IMR-90 (cell line): ENCODE measurements at regions not wholly inside any gene's neighbourhood (a gene's known extent, or its start where the extent isn't known, plus 50 kb on each side); places are given as distances from the start of the nearest gene placed in this dataset.

Experiments used
- ATAC-seq: fragments of 200-7000 bp; cut with Tn5 transposase; 2 replicates; pipeline ENCODE4 v1.9.1; 2020; ENCODE audit warnings: low read depth, mild to moderate bottlenecking, moderate library complexity
- BruUV-seq: library from RNA; stranded (reverse); fragments of 400-500 nt; replicated peaks from 2 replicates; lab custom pipeline; 2021; lab: Mats Ljungman, UMichigan
- CTCF ChIA-PET: fragments of 300-600 bp; formaldehyde crosslinking; extraction: SDS; loops from one replicate; lab custom pipeline; 2021; ENCODE audit warnings: antibody characterized with exemption; lab: Yijun Ruan, JAX
- POLR2A ChIA-PET: fragments of 300-600 bp; sonication (Branson Sonifier 250); formaldehyde crosslinking; loops from one replicate; lab custom pipeline; 2022; ENCODE audit warnings: antibody characterized with exemption; ENCODE audit not compliant: unreplicated experiment; lab: Charles Lee
- DNase-seq: peaks from one replicate; pipeline ENCODE4 v3.0.0; 2013
- H2AFZ ChIP-seq: replicated peaks from 2 replicates; pipeline ENCODE3; 2013; ENCODE audit warnings: low read length, mild to moderate bottlenecking; ENCODE audit not compliant: poor library complexity
- H2AK5ac ChIP-seq: 2 replicates; pipeline ENCODE4 v1.6.1; 2013; ENCODE audit warnings: low read depth, low read length, inconsistent platforms
- H2AK9ac ChIP-seq: replicated peaks from 2 replicates; pipeline ENCODE3; 2013; ENCODE audit warnings: mild to moderate bottlenecking, low read depth, low read length, moderate library complexity; ENCODE audit not compliant: poor library complexity
- H2BK120ac ChIP-seq: 2 replicates; pipeline ENCODE4 v1.6.1; 2013; ENCODE audit warnings: low read depth, low read length, inconsistent platforms
- H2BK15ac ChIP-seq: 3 replicates; pipeline ENCODE4 v1.6.1; 2013; ENCODE audit warnings: low read depth, low read length, inconsistent platforms
- H2BK20ac ChIP-seq: 2 replicates; pipeline ENCODE4 v1.6.1; 2013; ENCODE audit warnings: low read depth, mild to moderate bottlenecking, inconsistent platforms, low read length, moderate library complexity
- H2BK5ac ChIP-seq: 2 replicates; pipeline ENCODE4 v1.6.1; 2013; ENCODE audit warnings: mild to moderate bottlenecking, low read depth, low read length, inconsistent platforms; ENCODE audit not compliant: poor library complexity, severe bottlenecking
- H3K14ac ChIP-seq: replicated peaks from 2 replicates; pipeline ENCODE4 v1.6.1; 2013; ENCODE audit warnings: low read depth, low read length, inconsistent platforms
- H3K18ac ChIP-seq: 2 replicates; pipeline ENCODE4 v1.6.1; 2013; ENCODE audit warnings: low read depth, low read length, control low read depth
- H3K23ac ChIP-seq: 2 replicates; pipeline ENCODE4 v1.6.1; 2013; ENCODE audit warnings: low read depth, low read length, inconsistent platforms
- H3K27ac ChIP-seq: 2 replicates; pipeline ENCODE4 v1.5.1; 2013; ENCODE audit warnings: mild to moderate bottlenecking, control low read depth, low read length; ENCODE audit not compliant: insufficient read depth
- H3K27me3 ChIP-seq: 2 replicates; pipeline ENCODE4 v1.6.1; 2013; ENCODE audit warnings: low read length; ENCODE audit not compliant: control insufficient read depth, insufficient read depth
- H3K36me3 ChIP-seq: 2 replicates; pipeline ENCODE4 v1.6.1; 2013; ENCODE audit warnings: low read length, mixed read lengths; ENCODE audit not compliant: control insufficient read depth, insufficient read depth
- H3K4ac ChIP-seq: 2 replicates; pipeline ENCODE4 v1.6.1; 2013; ENCODE audit warnings: low read depth, low read length, inconsistent platforms
- H3K4me1 ChIP-seq: 2 replicates; pipeline ENCODE4 v1.6.1; 2013; ENCODE audit warnings: low read length, mixed read lengths; ENCODE audit not compliant: control insufficient read depth, insufficient read depth
- H3K4me2 ChIP-seq: 2 replicates; pipeline ENCODE4 v1.6.1; 2013; ENCODE audit warnings: low read depth, mild to moderate bottlenecking, control low read depth, low read length, moderate library complexity
- H3K4me3 ChIP-seq: 2 replicates; pipeline ENCODE4 v1.5.1; 2013; ENCODE audit warnings: low read depth, mild to moderate bottlenecking, control low read depth, low read length, moderate library complexity; ENCODE audit not compliant: insufficient read depth
- H3K56ac ChIP-seq: 2 replicates; pipeline ENCODE4 v1.6.1; 2013; ENCODE audit warnings: low read length, inconsistent platforms; ENCODE audit not compliant: insufficient read depth; ENCODE audit errors: extremely low read depth
- H3K79me1 ChIP-seq, 2 experiments: 2 replicates each; pipeline ENCODE4 v1.6.1; 2013; ENCODE audit warnings: low read length in 2 of 2, inconsistent platforms in 1 of 2, low read depth in 1 of 2
- H3K9ac ChIP-seq: 2 replicates; pipeline ENCODE4 v1.6.1; 2013; ENCODE audit warnings: low read depth, low read length, control low read depth
- H3K9me1 ChIP-seq: 2 replicates; pipeline ENCODE4 v1.6.1; 2013; ENCODE audit warnings: low read length, inconsistent platforms; ENCODE audit not compliant: insufficient read depth
- H3K9me3 ChIP-seq: 2 replicates; pipeline ENCODE4 v1.6.1; 2013; ENCODE audit warnings: low read length; ENCODE audit not compliant: control insufficient read depth, insufficient read depth
- H4K20me1 ChIP-seq: 2 replicates; pipeline ENCODE4 v1.6.1; 2013; ENCODE audit warnings: low read length, inconsistent platforms; ENCODE audit not compliant: insufficient read depth
- H4K5ac ChIP-seq: 2 replicates; pipeline ENCODE4 v1.6.1; 2013; ENCODE audit warnings: mild to moderate bottlenecking, low read depth, low read length, control low read depth
- H4K8ac ChIP-seq, 2 experiments: 2 replicates each; pipeline ENCODE4 v1.6.1; 2013; ENCODE audit warnings: low read depth in 2 of 2, low read length in 2 of 2, control low read depth in 1 of 2, inconsistent platforms in 1 of 2
- H4K91ac ChIP-seq: 2 replicates; pipeline ENCODE4 v1.6.1; 2013; ENCODE audit warnings: low read depth, low read length, inconsistent platforms; ENCODE audit not compliant: insufficient read depth
- BHLHE40 ChIP-seq: fragments of 150-350 bp; IDR thresholded peaks from 2 replicates; pipeline ENCODE4 v1.6.1; 2016; ENCODE audit warnings: mild to moderate bottlenecking, low read depth, low read length
- CEBPB ChIP-seq: IDR thresholded peaks from 2 replicates; pipeline ENCODE4 v1.6.1; 2012; ENCODE audit warnings: low read depth, low read length, improper control_type of control experiment
- CHD1 ChIP-seq: IDR thresholded peaks from 2 replicates; pipeline ENCODE4 v1.6.1; 2012; ENCODE audit warnings: low read depth, low read length, improper control_type of control experiment
- ELK1 ChIP-seq: fragments of 150-350 bp; IDR thresholded peaks from 2 replicates; pipeline ENCODE4 v1.6.1; 2016; ENCODE audit warnings: low read depth, mild to moderate bottlenecking, low read length, moderate library complexity, borderline replicate concordance
- FOS ChIP-seq: fragments of 150-350 bp; IDR thresholded peaks from 2 replicates; pipeline ENCODE4 v1.6.1; 2016; ENCODE audit warnings: low read depth, low read length
- MAFK ChIP-seq: IDR thresholded peaks from 2 replicates; pipeline ENCODE4 v1.6.1; 2012; ENCODE audit warnings: low read depth, low read length, improper control_type of control experiment
- MAZ ChIP-seq: IDR thresholded peaks from 2 replicates; pipeline ENCODE4 v1.6.1; 2012; ENCODE audit warnings: low read depth, mild to moderate bottlenecking, low read length, improper control_type of control experiment, moderate library complexity, borderline replicate concordance
- MXI1 ChIP-seq: IDR thresholded peaks from 2 replicates; pipeline ENCODE4 v1.6.1; 2012; ENCODE audit warnings: low read depth, mild to moderate bottlenecking, low read length, moderate library complexity, borderline replicate concordance
- NFE2L2 ChIP-seq: fragments of 150-350 bp; IDR thresholded peaks from 2 replicates; pipeline ENCODE4 v1.6.1; 2016; ENCODE audit warnings: low read depth, mild to moderate bottlenecking, low read length
- POLR2A ChIP-seq: IDR thresholded peaks from 2 replicates; pipeline ENCODE4 v1.6.1; 2012; ENCODE audit warnings: mild to moderate bottlenecking, low read depth, low read length
- RAD21 ChIP-seq: IDR thresholded peaks from 2 replicates; pipeline ENCODE4 v1.6.1; 2012; ENCODE audit warnings: low read length, improper control_type of control experiment
- RCOR1 ChIP-seq: IDR thresholded peaks from 2 replicates; pipeline ENCODE4 v1.6.1; 2012; ENCODE audit warnings: mild to moderate bottlenecking, low read length, improper control_type of control experiment; ENCODE audit not compliant: insufficient replicate concordance
- RFX5 ChIP-seq: IDR thresholded peaks from 2 replicates; pipeline ENCODE4 v1.8.0; 2012; ENCODE audit warnings: low read depth, mild to moderate bottlenecking, low read length, moderate library complexity
- SMC3 ChIP-seq: fragments of 150-350 bp; IDR thresholded peaks from 2 replicates; pipeline ENCODE4 v1.6.1; 2016; ENCODE audit warnings: low read depth, mild to moderate bottlenecking, antibody characterized with exemption, low read length, moderate library complexity
- WGBS, 2 experiments: methylation state at CpG; one replicate each; pipeline versions ENCODE4 v1.1.5 to v1.1.7; 2013; ENCODE audit warnings: missing lambda C conversion rate in 2 of 2; ENCODE audit not compliant: insufficient read length in 1 of 2; ENCODE audit errors: extremely low coverage in 2 of 2; 5-methylcytosine and 5-hydroxymethylcytosine counted together
- dilution Hi-C: fragments of 300-500 bp; cut with HindIII; formaldehyde crosslinking; loops from one replicate; pipeline ENCODE4 v1.14.3; 2018; ENCODE audit warnings: low sequenced_read_pairs; ENCODE audit not compliant: unreplicated experiment
- in situ Hi-C: fragments of 300-500 bp; cut with MboI; formaldehyde crosslinking; loops from 3 replicates; pipeline ENCODE4 v1.14.3; 2019; ENCODE audit warnings: low sequenced_read_pairs, inconsistent platforms, mixed read lengths
- intact Hi-C: fragments of 100-400 bp; cut with micrococcal nuclease; formaldehyde crosslinking; loops from 2 replicates; pipeline ENCODE4 v1.10.0; 2022
- TF ChIP-seq, protein P1 (sequence below): conservative IDR thresholded peaks from 2 replicates; pipeline ENCODE4 v1.5.1; 2012; ENCODE audit warnings: mild to moderate bottlenecking, low read depth, low read length, improper control_type of control experiment
- TF ChIP-seq, protein P2 (sequence below): fragments of 150-350 bp; IDR thresholded peaks from 2 replicates; pipeline ENCODE4 v1.6.1; 2017; ENCODE audit warnings: mild to moderate bottlenecking, antibody characterized with exemption, low read length, low read depth

GRCh38 chr10:89142590-89142989 is 64.5 kb downstream of the CH25H start:
- H3K27me3 ChIP-seq, result no peaks in the 10 kb centered on the region; the same call in 1 of the 2 replicates
- H3K9ac ChIP-seq, result no peak overlapping the region
- H3K56ac ChIP-seq, result no peak overlapping the region
- H4K20me1 ChIP-seq, result no peaks in the 10 kb centered on the region
- in situ Hi-C loops, result no loop called here
- WGBS, 2 experiments, result no CpG with 5 or more reads among the region's 2 CpGs
- no peaks in the 10 kb centered on the region for H3K4me1 ChIP-seq
- no peak overlapping the region for H4K91ac ChIP-seq
- no peak overlapping the region for H3K4me3 ChIP-seq
- H3K79me1 ChIP-seq, result no peaks in the 10 kb centered on the region
- no peak overlapping the region for H2AFZ ChIP-seq
- no peak overlapping the region for H2BK20ac ChIP-seq
- no peak overlapping the region for H2BK120ac ChIP-seq
- H2BK15ac ChIP-seq, result no peak overlapping the region
- BruUV-seq, result no TSS peak
- DNase-seq (no peak), ATAC-seq (no peak)
- TF ChIP-seq MAZ (no peak), RFX5 (no peak), FOS (no peak), ELK1 (no peak), NFE2L2 (no peak), MAFK (no peak), RAD21 (no peak), BHLHE40 (no peak), POLR2A (no peak), RCOR1 (no peak), SMC3 (no peak), CEBPB (no peak), MXI1 (no peak), CHD1 (no peak)
- TF ChIP-seq, protein P1, sequence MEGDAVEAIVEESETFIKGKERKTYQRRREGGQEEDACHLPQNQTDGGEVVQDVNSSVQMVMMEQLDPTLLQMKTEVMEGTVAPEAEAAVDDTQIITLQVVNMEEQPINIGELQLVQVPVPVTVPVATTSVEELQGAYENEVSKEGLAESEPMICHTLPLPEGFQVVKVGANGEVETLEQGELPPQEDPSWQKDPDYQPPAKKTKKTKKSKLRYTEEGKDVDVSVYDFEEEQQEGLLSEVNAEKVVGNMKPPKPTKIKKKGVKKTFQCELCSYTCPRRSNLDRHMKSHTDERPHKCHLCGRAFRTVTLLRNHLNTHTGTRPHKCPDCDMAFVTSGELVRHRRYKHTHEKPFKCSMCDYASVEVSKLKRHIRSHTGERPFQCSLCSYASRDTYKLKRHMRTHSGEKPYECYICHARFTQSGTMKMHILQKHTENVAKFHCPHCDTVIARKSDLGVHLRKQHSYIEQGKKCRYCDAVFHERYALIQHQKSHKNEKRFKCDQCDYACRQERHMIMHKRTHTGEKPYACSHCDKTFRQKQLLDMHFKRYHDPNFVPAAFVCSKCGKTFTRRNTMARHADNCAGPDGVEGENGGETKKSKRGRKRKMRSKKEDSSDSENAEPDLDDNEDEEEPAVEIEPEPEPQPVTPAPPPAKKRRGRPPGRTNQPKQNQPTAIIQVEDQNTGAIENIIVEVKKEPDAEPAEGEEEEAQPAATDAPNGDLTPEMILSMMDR, result no peak
- TF ChIP-seq, protein P2, sequence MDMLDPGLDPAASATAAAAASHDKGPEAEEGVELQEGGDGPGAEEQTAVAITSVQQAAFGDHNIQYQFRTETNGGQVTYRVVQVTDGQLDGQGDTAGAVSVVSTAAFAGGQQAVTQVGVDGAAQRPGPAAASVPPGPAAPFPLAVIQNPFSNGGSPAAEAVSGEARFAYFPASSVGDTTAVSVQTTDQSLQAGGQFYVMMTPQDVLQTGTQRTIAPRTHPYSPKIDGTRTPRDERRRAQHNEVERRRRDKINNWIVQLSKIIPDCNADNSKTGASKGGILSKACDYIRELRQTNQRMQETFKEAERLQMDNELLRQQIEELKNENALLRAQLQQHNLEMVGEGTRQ, result no peak
- no peak overlapping the region for H4K8ac ChIP-seq
- H3K4me2 ChIP-seq, result no peak overlapping the region
- no peak overlapping the region for H2AK5ac ChIP-seq
- no peak overlapping the region for H2BK5ac ChIP-seq
- POLR2A ChIA-PET, result no interaction called here
- 0 out of 2 replicates have a peak, but pooled peaks cover 2% of the 10 kb centered on the region for H3K9me1 ChIP-seq
- H3K18ac ChIP-seq, result 0 out of 2 replicates have a peak overlapping the region, but pooled peaks have one; percentile 16
- H3K14ac ChIP-seq, result no peak overlapping the region
- CTCF ChIA-PET, result no interaction called here
- H3K9me3 ChIP-seq, result no peaks in the 10 kb centered on the region
- H4K5ac ChIP-seq, result 0 out of 2 replicates have a peak overlapping the region, but pooled peaks have one; percentile 40
- dilution Hi-C loops, result no loop called here
- no peak overlapping the region for H2AK9ac ChIP-seq
- no peaks in the 10 kb centered on the region for H3K36me3 ChIP-seq
- no peak overlapping the region for H3K4ac ChIP-seq
- H3K23ac ChIP-seq, result no peak overlapping the region
- intact Hi-C loops, result no loop called here
- H3K27ac ChIP-seq, result no peak overlapping the region
